Body of pancreas (tissue), 4 donors: ENCODE measurements at regions not wholly inside any gene's neighbourhood (a gene's known extent, or its start where the extent isn't known, plus 50 kb on each side); places are given as distances from the start of the nearest gene placed in this dataset.

ENCODE experiments used
- CTCF ChIP-seq, 7 experiments: fragments of 450-650 bp in 4 of 7; fragments of 200-600 bp in 3 of 7; sonication (generic) in 3 of 7; IDR thresholded peaks; one replicate each; pipeline ENCODE4 v1.5.1; 2016 to 2019; ENCODE audit warnings: antibody characterized with exemption in 7 of 7
- POLR2A ChIP-seq, 3 donors: fragments of 450-650 bp; IDR thresholded peaks; one replicate each; pipeline ENCODE4 v1.6.1; 2016; ENCODE audit warnings: antibody characterized with exemption in 3 of 3, mild to moderate bottlenecking in 2 of 3

- TF ChIP-seq CTCF (IDR thresholded peaks at IDR 0.05) = no peak
- no peak for TF ChIP-seq POLR2A (IDR thresholded peaks at IDR 0.05)
Observed at GRCh38 chr5:135176991-135177390, 143.0 kb upstream of the PITX1 start.
